A673 (cell line): ENCODE measurements at regions not wholly inside any gene's neighbourhood (a gene's known extent, or its start where the extent isn't known, plus 50 kb on each side); places are given as distances from the start of the nearest gene placed in this dataset.

Source experiments
- BruUV-seq: library from RNA; stranded (reverse); fragments of 400-500 nt; replicated peaks from 2 replicates; lab custom pipeline; 2021; lab: Mats Ljungman, UMichigan
- CTCF ChIA-PET: fragments of 300-600 bp; sonication (Branson Sonifier 250); formaldehyde crosslinking; loops from one replicate; lab custom pipeline; 2022; ENCODE audit warnings: antibody characterized with exemption; lab: Charles Lee
- POLR2A ChIA-PET: fragments of 300-600 bp; sonication (Branson Sonifier 250); formaldehyde crosslinking; loops from one replicate; lab custom pipeline; 2022; ENCODE audit warnings: antibody characterized with exemption; ENCODE audit not compliant: low non-redundant PET; lab: Charles Lee
- DNase-seq: peaks from one replicate; pipeline ENCODE4 v3.0.0-alpha.2; 2015; ENCODE audit warnings: low spot score
- H3K27ac ChIP-seq: fragments of 200-600 bp; sonication (generic); 2 replicates; pipeline ENCODE4 v1.5.1; 2016; ENCODE audit warnings: mixed run types, low read depth, mild to moderate bottlenecking, mixed read lengths, antibody characterized with exemption, low read length; ENCODE audit not compliant: poor library complexity, severe bottlenecking
- H3K27me3 ChIP-seq: fragments of 200-600 bp; sonication (generic); replicated peaks from 2 replicates; pipeline ENCODE4 v1.6.1; 2017; ENCODE audit warnings: mixed run types, low read depth, mild to moderate bottlenecking, mixed read lengths, antibody characterized with exemption, low read length; ENCODE audit not compliant: insufficient read depth, poor library complexity
- H3K36me3 ChIP-seq: fragments of 200-600 bp; sonication (generic); 2 replicates; pipeline ENCODE4 v1.6.1; 2016; ENCODE audit warnings: mixed run types, mild to moderate bottlenecking, mixed read lengths, antibody characterized with exemption, low read length; ENCODE audit not compliant: insufficient read depth, poor library complexity, severe bottlenecking
- H3K4me1 ChIP-seq: fragments of 200-600 bp; sonication (generic); 2 replicates; pipeline ENCODE4 v1.6.1; 2017; ENCODE audit warnings: mixed run types, mild to moderate bottlenecking, mixed read lengths, antibody characterized with exemption, low read length; ENCODE audit not compliant: insufficient read depth, poor library complexity, severe bottlenecking
- H3K4me3 ChIP-seq: fragments of 200-600 bp; sonication (generic); 2 replicates; pipeline ENCODE4 v1.5.1; 2016; ENCODE audit warnings: low read depth, mixed run types, mild to moderate bottlenecking, mixed read lengths, low read length; ENCODE audit not compliant: poor library complexity, severe bottlenecking
- H3K9me3 ChIP-seq: fragments of 200-600 bp; sonication (generic); 2 replicates; pipeline ENCODE4 v1.6.1; 2016; ENCODE audit warnings: mixed run types, low read depth, mild to moderate bottlenecking, mixed read lengths, antibody characterized with exemption, low read length; ENCODE audit not compliant: poor library complexity, severe bottlenecking
- CTCF ChIP-seq: fragments of 300-800, 200-600 bp; sonication (generic); conservative IDR thresholded peaks from 2 replicates; pipeline ENCODE4 v1.5.1; 2017; ENCODE audit warnings: low read depth, mild to moderate bottlenecking, antibody characterized with exemption, low read length, moderate library complexity, mixed read lengths
- EZH2 ChIP-seq: fragments of 200-600 bp; sonication (generic); IDR thresholded peaks from 2 replicates; pipeline ENCODE4 v1.6.1; 2017; ENCODE audit warnings: borderline replicate concordance, low read depth, mild to moderate bottlenecking, mixed read lengths, antibody characterized with exemption, low read length; ENCODE audit not compliant: poor library complexity, severe bottlenecking
- intact Hi-C: fragments of 100-400 bp; cut with micrococcal nuclease; formaldehyde crosslinking; loops from one replicate; pipeline ENCODE4 v1.10.0; 2022; ENCODE audit not compliant: unreplicated experiment

GRCh38 chr1:200491103-200491502, 81.3 kb upstream of the ZNF281 start:
- DNase-seq, result no peak
- CTCF ChIA-PET, result interaction anchor here (1.0 kb wide), 1 partner anchor 9 kb away, joined by 7 read pairs; no protein-coding TSS in a partner anchor
- no TSS peak for BruUV-seq
- intact Hi-C loops, result loop anchor here (5.0 kb wide), 1 partner anchor 354 kb away; no protein-coding TSS in a partner anchor
- Histone ChIP-seq H3K4me1 (no peaks in the 10 kb centered on the region), H3K27ac (no peak overlapping the region), H3K4me3 (no peak overlapping the region), H3K9me3 (no peaks in the 10 kb centered on the region), H3K36me3 (no peaks in the 10 kb centered on the region), H3K27me3 (no peaks in the 10 kb centered on the region)
- POLR2A ChIA-PET, result no interaction called here
- TF ChIP-seq CTCF (no peak), EZH2 (no peak)

GRCh38 chr1:200490183-200490582, 80.3 kb upstream of the ZNF281 start:
- Histone ChIP-seq H3K4me3 (no peak overlapping the region), H3K4me1 (no peaks in the 10 kb centered on the region), H3K9me3 (no peaks in the 10 kb centered on the region), H3K27ac (no peak overlapping the region), H3K36me3 (no peaks in the 10 kb centered on the region), H3K27me3 (no peaks in the 10 kb centered on the region)
- intact Hi-C loops, result loop anchor here (5.0 kb wide), 1 partner anchor 353 kb away; no protein-coding TSS in a partner anchor
- TF ChIP-seq CTCF, result no peak
- no peak for TF ChIP-seq EZH2
- CTCF ChIA-PET, result interaction anchor here (1.3 kb wide), 1 partner anchor 805 kb away, joined by 5 read pairs; no protein-coding TSS in a partner anchor
- no peak for DNase-seq
- POLR2A ChIA-PET, result interaction anchor here (0.6 kb wide), 1 partner anchor 14 kb away, joined by 5 read pairs; no protein-coding TSS in a partner anchor
- BruUV-seq, result no TSS peak

- no peaks in the 10 kb centered on the region for H3K27me3 ChIP-seq
- no peaks in the 10 kb centered on the region for H3K36me3 ChIP-seq
- no peak overlapping the region for H3K27ac ChIP-seq
- POLR2A ChIA-PET, result no interaction called here
- BruUV-seq, result no TSS peak
- no peak for TF ChIP-seq EZH2
- TF ChIP-seq CTCF, result peak; percentile 87
- intact Hi-C loops, result loop anchor here (1.0 to 10.0 kb wide), 5 partner anchors 144 to 924 kb away; no protein-coding TSS in a partner anchor
- peak; percentile 82 for DNase-seq
- no peaks in the 10 kb centered on the region for H3K4me1 ChIP-seq
- no peak overlapping the region for H3K4me3 ChIP-seq
- CTCF ChIA-PET, result interaction anchor here (1.0 to 1.6 kb wide), 2 partner anchors 208 to 804 kb away, joined by 3 to 6 read pairs; no protein-coding TSS in a partner anchor
- H3K9me3 ChIP-seq, result no peaks in the 10 kb centered on the region
Measured at GRCh38 chr1:200488375-200489165, 78.7 kb upstream of the ZNF281 start.
